ENCODE measurements at regions not wholly inside any gene's neighbourhood (a gene's known extent, or its start where the extent isn't known, plus 50 kb on each side); places are given as distances from the start of the nearest gene placed in this dataset.
"Not testable (repeated sequence)": the region's sequence is repeated elsewhere in the genome, so short reads cannot be mapped to it uniquely, and the experiment has no call there.

- TF ChIP-seq CBX2 (IDR thresholded peaks at IDR 0.05; ENCODE audit: insufficient read depth, low read length, poor library complexity, severe bottlenecking), result no peak
- TF ChIP-seq ZNF449 (CRISPR knock-in tag; IDR thresholded peaks at IDR 0.05), result no peak
- no peak for TF ChIP-seq ZNF76 (CRISPR knock-in tag; IDR thresholded peaks at IDR 0.05; ENCODE audit: borderline replicate concordance)
- no peak for TF ChIP-seq ZFPM2 (CRISPR knock-in tag; IDR thresholded peaks at IDR 0.05)
- no peak for TF ChIP-seq HNRNPH1 (optimal IDR thresholded peaks at IDR 0.05; ENCODE audit: low read depth, low read length)
Observed at GRCh38 chr12:60235261-60235660, 639.4 kb downstream of the SLC16A7 start (continued).

- FAIRE-seq; CTCF ChIA-PET (ENCODE audit: low intra/inter-chr PET ratio); H4K20me1 ChIP-seq (replicated peaks; ENCODE audit: control insufficient read depth, insufficient read depth, low read length); BruUV-seq (replicated peaks); H3K27ac ChIP-seq (ENCODE audit: extremely low read depth, low read depth, low read length); ATAC-seq; H3K9me3 ChIP-seq (replicated peaks; ENCODE audit: control insufficient read depth, insufficient read depth, low read depth, low read length); H3K4me1 ChIP-seq (replicated peaks in 1 of 2; ENCODE audit: control insufficient read depth in 2 of 2, insufficient read depth in 2 of 2, low read length in 2 of 2); H3K4me3 ChIP-seq; H3K36me3 ChIP-seq (ENCODE audit: control insufficient read depth, insufficient read depth, low read length); H3K79me2 ChIP-seq (ENCODE audit: control insufficient read depth, insufficient read depth, low read length); intact Hi-C loops (cut with micrococcal nuclease); H3K4me2 ChIP-seq (ENCODE audit: insufficient read depth, low read length); in situ Hi-C loops (cut with MboI); POLR2A ChIA-PET; DNase-seq (ENCODE audit: extremely low read depth in 1 of 4, low spot score in 3 of 4); H3K27me3 ChIP-seq (ENCODE audit: control insufficient read depth in 2 of 2, insufficient read depth in 2 of 2, low read length in 2 of 2); H3K9ac ChIP-seq (ENCODE audit: insufficient read depth in 1 of 2, low read depth in 2 of 2, low read length in 2 of 2); H2AFZ ChIP-seq (ENCODE audit: low read depth, low read length); H3K9me1 ChIP-seq (ENCODE audit: control insufficient read depth, insufficient read depth, low read length): not testable (repeated sequence)
Observed at GRCh38 chr12:60236416-60236815, 640.6 kb downstream of the SLC16A7 start.

Measured in K562 (cell line).